LoVo (cell line): ENCODE measurements at regions not wholly inside any gene's neighbourhood (a gene's known extent, or its start where the extent isn't known, plus 50 kb on each side); places are given as distances from the start of the nearest gene placed in this dataset.

Source experiments
- DNase-seq: peaks from one replicate; pipeline ENCODE4 v3.0.0-alpha.2; 2016; ENCODE audit warnings: low spot score

- DNase-seq: no peak
These were observed 663.9 kb downstream of the PTPRU start for GRCh38 chr1:29900104-29900679.

GRCh38 chr1:29896791-29897714 lies 660.7 kb downstream of the PTPRU start:
- DNase-seq: no peak

GRCh38 chr1:29896300-29896699 lies 660.0 kb downstream of the PTPRU start:
- DNase-seq: no peak

GRCh38 chr1:29895201-29895600 lies 658.9 kb downstream of the PTPRU start:
- DNase-seq: no peak

GRCh38 chr1:29894311-29894710 lies 658.0 kb downstream of the PTPRU start:
- DNase-seq: no peak

- no peak for DNase-seq
These were observed 657.5 kb downstream of the PTPRU start for GRCh38 chr1:29893806-29894205.

- no peak for DNase-seq
These were observed 656.9 kb downstream of the PTPRU start for GRCh38 chr1:29893046-29893723.

GRCh38 chr1:29892247-29892646 lies 655.9 kb downstream of the PTPRU start:
- DNase-seq: no peak

- no peak for DNase-seq
These were observed 654.1 kb downstream of the PTPRU start for GRCh38 chr1:29890201-29890959.

- no peak for DNase-seq
These were observed 653.5 kb downstream of the PTPRU start for GRCh38 chr1:29889776-29890175.

- no peak for DNase-seq
These were observed 648.4 kb downstream of the PTPRU start for GRCh38 chr1:29884740-29885139.

- no peak for DNase-seq
These were observed 647.7 kb downstream of the PTPRU start for GRCh38 chr1:29883986-29884385.

GRCh38 chr1:29883411-29883832 lies 647.1 kb downstream of the PTPRU start:
- DNase-seq: no peak

- no peak for DNase-seq
These were observed 644.2 kb downstream of the PTPRU start for GRCh38 chr1:29880556-29880955.

- DNase-seq: no peak
These were observed 642.9 kb downstream of the PTPRU start for GRCh38 chr1:29879217-29879616.

GRCh38 chr1:29878501-29878900 lies 642.2 kb downstream of the PTPRU start:
- no peak for DNase-seq

- DNase-seq: no peak
These were observed 640.6 kb downstream of the PTPRU start for GRCh38 chr1:29876902-29877301.

- DNase-seq: no peak
These were observed 640.1 kb downstream of the PTPRU start for GRCh38 chr1:29876441-29876840.

GRCh38 chr1:29875557-29876028 lies 639.3 kb downstream of the PTPRU start:
- no peak for DNase-seq

- no peak for DNase-seq
These were observed 634.3 kb downstream of the PTPRU start for GRCh38 chr1:29870621-29871020.

GRCh38 chr1:29869802-29870201 lies 633.5 kb downstream of the PTPRU start:
- DNase-seq: no peak

GRCh38 chr1:29868944-29869343 lies 632.6 kb downstream of the PTPRU start:
- DNase-seq: no peak
